ENCODE measurements at regions not wholly inside any gene's neighbourhood (a gene's known extent, or its start where the extent isn't known, plus 50 kb on each side); places are given as distances from the start of the nearest gene placed in this dataset.

DNA sequence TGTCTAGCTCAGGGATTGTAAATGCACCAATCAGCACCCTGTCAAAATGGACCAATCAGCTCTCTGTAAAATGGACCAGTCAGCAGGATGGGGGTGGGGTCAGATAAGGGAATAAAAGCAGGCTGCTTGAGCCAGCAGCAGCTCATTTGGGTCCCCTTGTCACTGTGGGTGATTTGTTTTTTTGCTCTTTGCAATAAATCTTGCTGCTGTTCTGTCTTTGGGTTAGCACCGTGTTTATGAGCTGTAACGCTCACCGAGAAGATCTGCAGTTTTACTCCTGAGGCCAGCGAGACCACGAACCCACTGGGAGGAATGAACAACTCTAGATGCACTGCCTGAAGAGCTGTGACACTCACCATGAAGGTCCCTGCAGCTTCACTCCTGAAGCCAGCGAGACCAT, 134.1 kb upstream of the LMNTD1 start:
- TF ChIP-seq, protein P1, sequence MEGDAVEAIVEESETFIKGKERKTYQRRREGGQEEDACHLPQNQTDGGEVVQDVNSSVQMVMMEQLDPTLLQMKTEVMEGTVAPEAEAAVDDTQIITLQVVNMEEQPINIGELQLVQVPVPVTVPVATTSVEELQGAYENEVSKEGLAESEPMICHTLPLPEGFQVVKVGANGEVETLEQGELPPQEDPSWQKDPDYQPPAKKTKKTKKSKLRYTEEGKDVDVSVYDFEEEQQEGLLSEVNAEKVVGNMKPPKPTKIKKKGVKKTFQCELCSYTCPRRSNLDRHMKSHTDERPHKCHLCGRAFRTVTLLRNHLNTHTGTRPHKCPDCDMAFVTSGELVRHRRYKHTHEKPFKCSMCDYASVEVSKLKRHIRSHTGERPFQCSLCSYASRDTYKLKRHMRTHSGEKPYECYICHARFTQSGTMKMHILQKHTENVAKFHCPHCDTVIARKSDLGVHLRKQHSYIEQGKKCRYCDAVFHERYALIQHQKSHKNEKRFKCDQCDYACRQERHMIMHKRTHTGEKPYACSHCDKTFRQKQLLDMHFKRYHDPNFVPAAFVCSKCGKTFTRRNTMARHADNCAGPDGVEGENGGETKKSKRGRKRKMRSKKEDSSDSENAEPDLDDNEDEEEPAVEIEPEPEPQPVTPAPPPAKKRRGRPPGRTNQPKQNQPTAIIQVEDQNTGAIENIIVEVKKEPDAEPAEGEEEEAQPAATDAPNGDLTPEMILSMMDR (conservative IDR thresholded peaks at IDR 0.05; ENCODE audit: low read depth, low read length), result no peak
- TF ChIP-seq EZH2phosphoT487 (IDR thresholded peaks at IDR 0.05; ENCODE audit: borderline replicate concordance, low read length), result no peak
- no peak for TF ChIP-seq EZH2 (IDR thresholded peaks at IDR 0.05; ENCODE audit: low read length, unreplicated experiment)
